K562 (cell line): ENCODE measurements at regions not wholly inside any gene's neighbourhood (a gene's known extent, or its start where the extent isn't known, plus 50 kb on each side); places are given as distances from the start of the nearest gene placed in this dataset.

Source experiments
- ATAC-seq: fragments of 200-7000 bp; cut with Tn5 transposase; 3 replicates; pipeline ENCODE4 v1.9.1; 2020; ENCODE audit warnings: moderate library complexity
- BruUV-seq: library from RNA; stranded (reverse); fragments of 400-500 nt; replicated peaks from 2 replicates; lab custom pipeline; 2021; lab: Mats Ljungman, UMichigan
- CTCF ChIA-PET: fragments of 300-600 bp; formaldehyde crosslinking; extraction: SDS; loops from one replicate; lab custom pipeline; 2021; ENCODE audit warnings: low intra/inter-chr PET ratio; lab: Yijun Ruan, JAX
- POLR2A ChIA-PET: fragments of 300-600, 350-650 bp; sonication (Branson Sonifier 250); formaldehyde crosslinking; extraction: SDS; loops from one replicate; lab custom pipeline; 2021; ENCODE audit warnings: antibody characterized with exemption, inconsistent platforms; lab: Yijun Ruan, JAX
- DNase-seq, 4 experiments: peaks; one replicate each; pipeline versions ENCODE4 v3.0.0 to v3.0.0-alpha.2; 2011 to 2018; ENCODE audit warnings: low spot score in 3 of 4, mixed read lengths in 3 of 4; ENCODE audit errors: extremely low read depth in 1 of 4
- FAIRE-seq: peaks from 2 replicates; lab custom pipeline; 2011; peaks lifted over from hg19 to GRCh38; lab: Jason Lieb, UNC
- H2AFZ ChIP-seq: 2 replicates; pipeline ENCODE4 v1.6.0; 2011; ENCODE audit warnings: low read depth, low read length, control low read depth, inconsistent platforms
- H3K27ac ChIP-seq: fragments of 200-600 bp; 3 replicates; pipeline ENCODE4 v1.8.0; 2011; ENCODE audit warnings: low read depth, mild to moderate bottlenecking, control low read depth, inconsistent platforms, low read length, moderate library complexity, mixed read lengths; ENCODE audit errors: extremely low read depth
- H3K27me3 ChIP-seq, 2 experiments: fragments of 300-600 bp in 1 of 2; 2 replicates in 1 of 2; 3 replicates in 1 of 2; pipeline versions ENCODE4 v1.6.0 to v1.8.0; 2011; ENCODE audit warnings: inconsistent platforms in 2 of 2, low read length in 2 of 2, mild to moderate bottlenecking in 1 of 2, mixed read lengths in 1 of 2, moderate library complexity in 1 of 2; ENCODE audit not compliant: control insufficient read depth in 2 of 2, insufficient read depth in 2 of 2
- H3K36me3 ChIP-seq: fragments of 300-600 bp; 3 replicates; pipeline ENCODE4 v1.8.0; 2011; ENCODE audit warnings: mild to moderate bottlenecking, low read length, inconsistent platforms; ENCODE audit not compliant: control insufficient read depth, insufficient read depth
- H3K4me1 ChIP-seq, 2 experiments: fragments of 200-600 bp in 1 of 2; replicated peaks in 1 of 2; 2 replicates in 1 of 2; 3 replicates in 1 of 2; pipeline versions ENCODE4 v1.5.1 to v1.8.0; 2011; ENCODE audit warnings: inconsistent platforms in 2 of 2, low read length in 2 of 2, mild to moderate bottlenecking in 1 of 2, mixed read lengths in 1 of 2, moderate library complexity in 1 of 2; ENCODE audit not compliant: control insufficient read depth in 2 of 2, insufficient read depth in 2 of 2
- H3K4me2 ChIP-seq: 2 replicates; pipeline ENCODE4 v1.6.1; 2011; ENCODE audit warnings: low read length, control low read depth, inconsistent platforms, mixed read lengths; ENCODE audit not compliant: insufficient read depth
- H3K4me3 ChIP-seq: fragments of 200-600 bp; sonication (generic), shearing (Covaris generic); 2 replicates; pipeline ENCODE4 v1.5.1; 2016; ENCODE audit warnings: control low read depth, inconsistent platforms
- H3K79me2 ChIP-seq: fragments of 200-600 bp; 3 replicates; pipeline ENCODE4 v1.8.0; 2011; ENCODE audit warnings: low read length, inconsistent platforms; ENCODE audit not compliant: control insufficient read depth, insufficient read depth
- H3K9ac ChIP-seq, 2 experiments: 2 replicates each; pipeline versions ENCODE4 v1.6.0 to v1.6.1; 2011; ENCODE audit warnings: low read depth in 2 of 2, low read length in 2 of 2, control low read depth in 1 of 2, inconsistent platforms in 1 of 2, mild to moderate bottlenecking in 1 of 2, mixed read lengths in 1 of 2; ENCODE audit not compliant: insufficient read depth in 1 of 2
- H3K9me1 ChIP-seq: one replicate; pipeline ENCODE4 v1.6.0; 2011; ENCODE audit warnings: inconsistent platforms, mild to moderate bottlenecking, low read length, moderate library complexity; ENCODE audit not compliant: control insufficient read depth, insufficient read depth
- H3K9me3 ChIP-seq: replicated peaks from 2 replicates; pipeline ENCODE4 v1.5.1; 2011; ENCODE audit warnings: low read depth, low read length, inconsistent platforms; ENCODE audit not compliant: control insufficient read depth, insufficient read depth
- H4K20me1 ChIP-seq: replicated peaks from 2 replicates; pipeline ENCODE4 v1.6.1; 2011; ENCODE audit warnings: low read length, inconsistent platforms, mixed read lengths; ENCODE audit not compliant: control insufficient read depth, insufficient read depth
- MEF2A ChIP-seq: IDR thresholded peaks from 2 replicates; pipeline ENCODE4 v1.6.1; 2011; ENCODE audit warnings: low read depth, mild to moderate bottlenecking, low read length, moderate library complexity; ENCODE audit not compliant: control insufficient read depth
- MEIS2 ChIP-seq: fragments of 450-650 bp; IDR thresholded peaks from 2 replicates; pipeline ENCODE4 v1.6.1; 2014; ENCODE audit warnings: mild to moderate bottlenecking; ENCODE audit not compliant: partially characterized antibody
- MYC ChIP-seq, 2 experiments: fragments of 250-450 bp in 1 of 2; sonication (Bioruptor Pico) in 1 of 2; IDR thresholded peaks; 2 replicates each; pipeline versions ENCODE4 v1.5.1 to v1.6.1; 2012 to 2021; ENCODE audit warnings: low read depth in 2 of 2, borderline replicate concordance in 1 of 2, improper control_type of control experiment in 1 of 2, low read length in 1 of 2, mild to moderate bottlenecking in 1 of 2, moderate library complexity in 1 of 2
- SMAD1 ChIP-seq: fragments of 150-350 bp; IDR thresholded peaks from 2 replicates; pipeline ENCODE4 v1.6.1; 2014; ENCODE audit warnings: low read length, low read depth; ENCODE audit not compliant: partially characterized antibody
- WGBS: fragments of 100-300 bp; shearing (Covaris generic); methylation state at CpG from one replicate; pipeline ENCODE4 v1.1.6; 2016; ENCODE audit warnings: low coverage, mixed read lengths; ENCODE audit not compliant: insufficient coverage; ENCODE audit errors: missing lambda C conversion rate; 5-methylcytosine and 5-hydroxymethylcytosine counted together
- in situ Hi-C: fragments of 300-500 bp; cut with MboI; formaldehyde crosslinking; loops from 4 replicates; pipeline ENCODE4 v1.15.0; 2018; ENCODE audit warnings: inconsistent platforms, mixed read lengths
- intact Hi-C: fragments of 100-400 bp; cut with micrococcal nuclease; formaldehyde crosslinking; loops from 2 replicates; pipeline ENCODE4 v1.14.2; 2022
- TF ChIP-seq, protein P1 (sequence below), 3 experiments: fragments of 200-800 bp in 1 of 3; sonication (Bioruptor generic) in 1 of 3; sonication (generic) in 1 of 3; formaldehyde crosslinking in 1 of 3; IDR thresholded peaks; 2 replicates each; pipeline versions ENCODE4 v1.6.1 to v1.8.0; 2016 to 2022; ENCODE audit warnings: mild to moderate bottlenecking in 2 of 3, missing compliant biosample characterization in 2 of 3, missing genetic modification characterization in 2 of 3, missing genetic modification reagents in 1 of 3
- TF ChIP-seq, protein P2 (sequence below): sonication (generic); formaldehyde crosslinking; IDR thresholded peaks from 2 replicates; pipeline ENCODE4 v1.8.1; 2023; ENCODE audit warnings: mild to moderate bottlenecking, missing genetic modification reagents
- TF ChIP-seq, protein P3 (sequence below): sonication (generic); formaldehyde crosslinking; IDR thresholded peaks from 2 replicates; pipeline ENCODE4 v1.8.1; 2023; ENCODE audit warnings: mild to moderate bottlenecking, missing genetic modification reagents

DNA sequence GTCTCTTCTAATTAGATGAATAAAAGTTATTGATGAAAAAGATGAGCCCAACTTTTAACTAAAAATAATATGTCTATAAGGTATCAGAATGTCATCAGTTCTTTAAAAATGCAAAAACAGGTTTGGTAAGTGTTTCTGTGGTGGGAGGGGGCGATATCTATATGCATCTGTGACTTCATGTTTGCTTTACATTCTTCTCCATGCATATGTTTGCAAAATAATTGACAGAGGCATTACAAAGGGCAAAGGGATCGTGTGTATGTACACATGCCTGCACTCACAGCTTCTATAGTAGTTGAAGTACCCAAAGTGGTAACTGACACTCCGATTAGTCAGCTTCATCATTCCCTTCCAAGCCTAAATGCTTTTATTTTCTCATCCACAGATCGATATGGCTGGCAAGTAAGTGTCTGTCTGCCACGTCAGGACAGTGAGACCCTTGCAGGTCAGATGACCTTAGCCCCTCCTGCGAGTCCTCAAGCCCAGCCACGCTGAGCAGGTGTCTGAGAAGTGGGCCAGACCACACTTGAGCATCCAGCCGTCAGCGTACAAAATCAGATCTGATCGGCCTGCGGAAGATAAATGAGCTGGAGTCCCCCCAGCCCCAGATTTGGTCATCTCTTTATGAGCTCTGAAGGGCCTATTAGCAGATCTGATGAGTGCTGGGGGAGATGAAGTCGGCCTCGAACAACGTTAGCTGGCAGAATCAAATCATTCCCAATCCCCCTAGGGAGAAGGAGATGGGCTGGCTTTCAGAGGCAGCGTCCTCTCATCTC is 369.1 kb downstream of the MAFB start:
- CTCF ChIA-PET, result no interaction called here
- intact Hi-C loops, result no loop called here

More for the DNA sequence above, 369.1 kb downstream of the MAFB start:
- BruUV-seq, result no TSS peak
- no peak overlapping the region for H3K4me3 ChIP-seq
- no peak for TF ChIP-seq MEIS2
- no peak for TF ChIP-seq MEF2A
- TF ChIP-seq, protein P1, sequence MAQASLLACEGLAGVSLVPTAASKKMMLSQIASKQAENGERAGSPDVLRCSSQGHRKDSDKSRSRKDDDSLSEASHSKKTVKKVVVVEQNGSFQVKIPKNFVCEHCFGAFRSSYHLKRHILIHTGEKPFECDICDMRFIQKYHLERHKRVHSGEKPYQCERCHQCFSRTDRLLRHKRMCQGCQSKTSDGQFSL (CRISPR knock-in tag; IDR thresholded peaks at IDR 0.05), result no peak
- TF ChIP-seq, protein P1 (tag; IDR thresholded peaks at IDR 0.05), result no peak
- TF ChIP-seq SMAD1, result no peak
- TF ChIP-seq, protein P2, sequence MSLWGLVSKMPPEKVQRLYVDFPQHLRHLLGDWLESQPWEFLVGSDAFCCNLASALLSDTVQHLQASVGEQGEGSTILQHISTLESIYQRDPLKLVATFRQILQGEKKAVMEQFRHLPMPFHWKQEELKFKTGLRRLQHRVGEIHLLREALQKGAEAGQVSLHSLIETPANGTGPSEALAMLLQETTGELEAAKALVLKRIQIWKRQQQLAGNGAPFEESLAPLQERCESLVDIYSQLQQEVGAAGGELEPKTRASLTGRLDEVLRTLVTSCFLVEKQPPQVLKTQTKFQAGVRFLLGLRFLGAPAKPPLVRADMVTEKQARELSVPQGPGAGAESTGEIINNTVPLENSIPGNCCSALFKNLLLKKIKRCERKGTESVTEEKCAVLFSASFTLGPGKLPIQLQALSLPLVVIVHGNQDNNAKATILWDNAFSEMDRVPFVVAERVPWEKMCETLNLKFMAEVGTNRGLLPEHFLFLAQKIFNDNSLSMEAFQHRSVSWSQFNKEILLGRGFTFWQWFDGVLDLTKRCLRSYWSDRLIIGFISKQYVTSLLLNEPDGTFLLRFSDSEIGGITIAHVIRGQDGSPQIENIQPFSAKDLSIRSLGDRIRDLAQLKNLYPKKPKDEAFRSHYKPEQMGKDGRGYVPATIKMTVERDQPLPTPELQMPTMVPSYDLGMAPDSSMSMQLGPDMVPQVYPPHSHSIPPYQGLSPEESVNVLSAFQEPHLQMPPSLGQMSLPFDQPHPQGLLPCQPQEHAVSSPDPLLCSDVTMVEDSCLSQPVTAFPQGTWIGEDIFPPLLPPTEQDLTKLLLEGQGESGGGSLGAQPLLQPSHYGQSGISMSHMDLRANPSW (CRISPR knock-in tag), result no peak
- TF ChIP-seq, protein P3, sequence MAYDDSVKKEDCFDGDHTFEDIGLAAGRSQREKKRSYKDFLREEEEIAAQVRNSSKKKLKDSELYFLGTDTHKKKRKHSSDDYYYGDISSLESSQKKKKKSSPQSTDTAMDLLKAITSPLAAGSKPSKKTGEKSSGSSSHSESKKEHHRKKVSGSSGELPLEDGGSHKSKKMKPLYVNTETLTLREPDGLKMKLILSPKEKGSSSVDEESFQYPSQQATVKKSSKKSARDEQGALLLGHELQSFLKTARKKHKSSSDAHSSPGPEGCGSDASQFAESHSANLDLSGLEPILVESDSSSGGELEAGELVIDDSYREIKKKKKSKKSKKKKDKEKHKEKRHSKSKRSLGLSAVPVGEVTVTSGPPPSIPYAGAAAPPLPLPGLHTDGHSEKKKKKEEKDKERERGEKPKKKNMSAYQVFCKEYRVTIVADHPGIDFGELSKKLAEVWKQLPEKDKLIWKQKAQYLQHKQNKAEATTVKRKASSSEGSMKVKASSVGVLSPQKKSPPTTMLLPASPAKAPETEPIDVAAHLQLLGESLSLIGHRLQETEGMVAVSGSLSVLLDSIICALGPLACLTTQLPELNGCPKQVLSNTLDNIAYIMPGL (CRISPR knock-in tag), result no peak
- no peak for TF ChIP-seq MYC (IDR thresholded peaks at IDR 0.05; ENCODE audit: low read depth, low read length)
- TF ChIP-seq MYC (CRISPR knock-in tag; IDR thresholded peaks at IDR 0.05; ENCODE audit: borderline replicate concordance, low read depth), result no peak
- H2AFZ ChIP-seq, result no peak overlapping the region
- no peak overlapping the region for H3K4me2 ChIP-seq
- H3K36me3 ChIP-seq, result no peaks in the 10 kb centered on the region
- no peak overlapping the region for H3K9ac ChIP-seq
- no peaks in the 10 kb centered on the region for H3K9me1 ChIP-seq
- POLR2A ChIA-PET, result no interaction called here
- no peak for FAIRE-seq
- H3K79me2 ChIP-seq, result no peaks in the 10 kb centered on the region
- H3K9me3 ChIP-seq, result no peaks in the 10 kb centered on the region
- no peak for ATAC-seq
- no peaks in the 10 kb centered on the region for H4K20me1 ChIP-seq
- H3K27ac ChIP-seq, result no peak overlapping the region
- no peaks in the 10 kb centered on the region for H3K27me3 ChIP-seq
- no peak for DNase-seq
- in situ Hi-C loops, result no loop called here
- under 1% methylated on average over 15 of the region's 15 CpGs for WGBS
- no peaks in the 10 kb centered on the region for H3K4me1 ChIP-seq
